NCI-H2029 treated with DMSO at 0.1 percent for 48 hours (cell line): ENCODE measurements at regions not wholly inside any gene's neighbourhood (a gene's known extent, or its start where the extent isn't known, plus 50 kb on each side); places are given as distances from the start of the nearest gene placed in this dataset.

ENCODE experiments used
- DNase-seq: peaks from one replicate; lab custom pipeline; 2025; lab: John Stamatoyannopoulos, UW

- no peak for DNase-seq
Observed at GRCh38 chr5:39605145-39605544, 180.4 kb upstream of the DAB2 start.

GRCh38 chr5:39604491-39604890 lies 179.7 kb upstream of the DAB2 start:
- DNase-seq, result no peak

- DNase-seq, result no peak
Observed at GRCh38 chr5:39599721-39600431, 175.1 kb upstream of the DAB2 start.

- DNase-seq, result no peak
Observed at GRCh38 chr5:39598661-39599248, 174.0 kb upstream of the DAB2 start.

- DNase-seq, result no peak
Observed at GRCh38 chr5:39588179-39588578, 163.4 kb upstream of the DAB2 start.

GRCh38 chr5:39587675-39588074 lies 162.9 kb upstream of the DAB2 start:
- DNase-seq, result no peak

GRCh38 chr5:39586185-39586584 lies 161.4 kb upstream of the DAB2 start:
- DNase-seq, result no peak

- DNase-seq, result no peak
Observed at GRCh38 chr5:39584927-39585326, 160.1 kb upstream of the DAB2 start.

- DNase-seq, result no peak
Observed at GRCh38 chr5:39580702-39581453, 156.1 kb upstream of the DAB2 start.

GRCh38 chr5:39579750-39580149 lies 155.0 kb upstream of the DAB2 start:
- no peak for DNase-seq

GRCh38 chr5:39578887-39579497 lies 154.2 kb upstream of the DAB2 start:
- no peak for DNase-seq

- DNase-seq, result no peak
Observed at GRCh38 chr5:39577529-39577928, 152.7 kb upstream of the DAB2 start.

GRCh38 chr5:39570403-39571027 lies 145.7 kb upstream of the DAB2 start:
- DNase-seq, result no peak

- DNase-seq, result no peak
Observed at GRCh38 chr5:39569857-39570256, 145.1 kb upstream of the DAB2 start.

- no peak for DNase-seq
Observed at GRCh38 chr5:39566891-39567290, 142.1 kb upstream of the DAB2 start.

GRCh38 chr5:39566029-39566428 lies 141.2 kb upstream of the DAB2 start:
- no peak for DNase-seq

GRCh38 chr5:39561421-39561820 lies 136.6 kb upstream of the DAB2 start:
- no peak for DNase-seq

GRCh38 chr5:39560726-39561125 lies 135.9 kb upstream of the DAB2 start:
- no peak for DNase-seq

GRCh38 chr5:39559923-39560322 lies 135.1 kb upstream of the DAB2 start:
- no peak for DNase-seq

- no peak for DNase-seq
Observed at GRCh38 chr5:39558541-39558940, 133.8 kb upstream of the DAB2 start.

- no peak for DNase-seq
Observed at GRCh38 chr5:39555788-39556187, 131.0 kb upstream of the DAB2 start.

GRCh38 chr5:39547553-39548154 lies 122.9 kb upstream of the DAB2 start:
- no peak for DNase-seq
